ENCODE measurements at regions not wholly inside any gene's neighbourhood (a gene's known extent, or its start where the extent isn't known, plus 50 kb on each side); places are given as distances from the start of the nearest gene placed in this dataset.

DNA sequence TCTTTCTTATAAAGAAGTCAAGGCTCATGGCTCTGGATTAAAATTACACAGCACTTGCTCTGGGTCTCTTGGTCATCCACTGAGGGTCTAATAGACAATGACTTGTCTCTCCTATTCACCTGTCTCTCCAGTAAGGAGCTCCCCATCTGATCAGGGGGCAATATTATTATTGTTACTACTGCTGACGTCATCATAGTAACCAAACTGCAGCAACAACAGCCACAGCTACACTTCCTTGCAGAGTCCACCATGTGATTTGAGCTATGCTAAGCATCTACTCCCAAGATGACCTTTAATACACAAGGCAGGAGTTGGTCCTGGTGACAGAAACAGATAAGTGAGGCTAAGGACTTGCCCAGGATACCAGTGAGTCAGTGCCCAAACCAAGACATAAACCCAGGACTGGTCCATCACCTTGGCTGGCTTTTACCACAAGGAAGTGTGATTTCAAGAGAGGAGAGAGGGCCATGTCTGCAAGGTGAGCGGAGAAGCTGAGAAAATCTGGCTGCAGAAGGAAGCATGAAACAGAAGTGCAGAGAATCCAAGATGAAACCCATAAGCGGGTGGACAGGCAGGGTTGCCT is 602.5 kb downstream of the PTPRU start:
- peaks cover 0 to 13% (median 0%) of the 10 kb centered on the region in 3 donors for H3K9me3 ChIP-seq
- no peak overlapping the region for H3K27ac ChIP-seq
- intact Hi-C loops (cut with DNase I; ENCODE audit: low total_unique reads) = no loop called here
- no peaks in the 10 kb centered on the region for H3K4me1 ChIP-seq
- TF ChIP-seq, protein P1, sequence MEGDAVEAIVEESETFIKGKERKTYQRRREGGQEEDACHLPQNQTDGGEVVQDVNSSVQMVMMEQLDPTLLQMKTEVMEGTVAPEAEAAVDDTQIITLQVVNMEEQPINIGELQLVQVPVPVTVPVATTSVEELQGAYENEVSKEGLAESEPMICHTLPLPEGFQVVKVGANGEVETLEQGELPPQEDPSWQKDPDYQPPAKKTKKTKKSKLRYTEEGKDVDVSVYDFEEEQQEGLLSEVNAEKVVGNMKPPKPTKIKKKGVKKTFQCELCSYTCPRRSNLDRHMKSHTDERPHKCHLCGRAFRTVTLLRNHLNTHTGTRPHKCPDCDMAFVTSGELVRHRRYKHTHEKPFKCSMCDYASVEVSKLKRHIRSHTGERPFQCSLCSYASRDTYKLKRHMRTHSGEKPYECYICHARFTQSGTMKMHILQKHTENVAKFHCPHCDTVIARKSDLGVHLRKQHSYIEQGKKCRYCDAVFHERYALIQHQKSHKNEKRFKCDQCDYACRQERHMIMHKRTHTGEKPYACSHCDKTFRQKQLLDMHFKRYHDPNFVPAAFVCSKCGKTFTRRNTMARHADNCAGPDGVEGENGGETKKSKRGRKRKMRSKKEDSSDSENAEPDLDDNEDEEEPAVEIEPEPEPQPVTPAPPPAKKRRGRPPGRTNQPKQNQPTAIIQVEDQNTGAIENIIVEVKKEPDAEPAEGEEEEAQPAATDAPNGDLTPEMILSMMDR (IDR thresholded peaks at IDR 0.05) = no peak
- H3K27me3 ChIP-seq = peaks cover 0 to 18% of the 10 kb centered on the region in 2 donors
- no peak overlapping the region for H3K4me3 ChIP-seq
- H3K36me3 ChIP-seq = no peaks in the 10 kb centered on the region
- DNase-seq = no peak

DNA sequence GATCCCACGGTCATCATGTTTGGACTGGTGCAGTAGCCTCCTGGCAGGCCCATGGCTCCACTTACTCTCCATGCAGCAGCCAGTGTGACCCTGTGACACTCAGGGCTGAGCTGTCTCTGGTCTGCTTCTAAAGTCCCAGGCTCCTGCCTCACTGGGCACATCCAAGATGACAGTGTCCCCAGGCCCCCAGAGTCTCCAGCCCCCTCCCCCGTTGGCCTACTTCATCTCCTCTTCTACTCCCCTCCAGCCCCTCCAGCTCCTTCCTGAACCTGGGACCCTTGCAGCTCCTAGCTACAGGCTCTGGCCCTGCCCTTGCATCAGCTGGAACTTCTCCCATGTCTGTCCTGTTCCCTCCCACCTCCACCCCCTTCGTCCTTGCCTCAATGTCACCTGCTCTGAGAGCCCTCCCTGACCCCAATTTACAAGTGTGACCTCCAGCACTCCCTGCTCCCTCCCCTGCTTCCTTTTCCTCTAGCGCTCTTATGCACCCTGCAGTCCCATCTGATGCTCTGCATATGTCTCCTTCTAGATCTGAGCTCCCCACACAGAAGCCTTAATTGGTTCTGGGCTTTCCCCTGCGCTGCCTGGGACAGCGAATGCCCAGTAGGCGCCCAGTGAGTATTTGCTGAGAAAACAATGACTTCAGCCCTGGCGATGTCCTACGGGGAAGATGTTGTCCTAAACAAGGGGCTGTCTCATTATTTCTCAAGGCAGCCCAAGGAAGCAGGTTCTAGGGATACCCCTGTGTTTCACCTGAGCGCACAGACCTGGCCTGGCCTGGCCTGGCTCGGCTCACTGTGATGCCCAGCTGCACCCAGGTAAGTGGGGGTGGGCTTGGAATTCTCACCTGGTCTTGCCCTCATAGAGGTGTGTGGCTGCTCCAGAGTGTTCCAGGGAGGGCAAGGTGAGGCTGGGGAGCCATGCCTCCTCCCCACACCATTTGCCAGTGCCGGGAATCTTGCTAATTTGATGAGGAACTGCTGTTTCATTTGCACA is 600.6 kb downstream of the PTPRU start:
- intact Hi-C loops (cut with DNase I; ENCODE audit: low total_unique reads) = no loop called here
- Histone ChIP-seq H3K4me3 (no peak overlapping the region), H3K36me3 (no peaks in the 10 kb centered on the region), H3K27ac (no peak overlapping the region), H3K9me3 (peaks cover 0 to 5% (median 0%) of the 10 kb centered on the region in 3 donors), H3K4me1 (no peaks in the 10 kb centered on the region), H3K27me3 (peaks cover 0 to 12% of the 10 kb centered on the region in 2 donors)
- TF ChIP-seq, protein P1 (IDR thresholded peaks at IDR 0.05) = no peak
- peak in 1 of 2 donors; percentile 48 for DNase-seq

- TF ChIP-seq, protein P1 (IDR thresholded peaks at IDR 0.05) = no peak
- DNase-seq = peak in 1 of 2 donors; percentile 37
- H3K9me3 ChIP-seq = no peaks in the 10 kb centered on the region
These were observed 599.6 kb downstream of the PTPRU start for GRCh38 chr1:29835874-29836273.

GRCh38 chr1:29835406-29835805 is 599.1 kb downstream of the PTPRU start:
- DNase-seq = peak in 1 of 2 donors; percentile 13
- Histone ChIP-seq H3K4me1 (no peaks in the 10 kb centered on the region), H3K4me3 (no peak overlapping the region), H3K27me3 (peaks cover 0 to 14% of the 10 kb centered on the region in 2 donors), H3K9me3 (no peaks in the 10 kb centered on the region), H3K27ac (no peak overlapping the region), H3K36me3 (no peaks in the 10 kb centered on the region)
- intact Hi-C loops (cut with DNase I; ENCODE audit: low total_unique reads) = no loop called here
- TF ChIP-seq, protein P1 (IDR thresholded peaks at IDR 0.05) = no peak

More at GRCh38 chr1:29835874-29836273, 599.6 kb downstream of the PTPRU start:
- intact Hi-C loops (cut with DNase I; ENCODE audit: low total_unique reads) = no loop called here
- no peaks in the 10 kb centered on the region for H3K4me1 ChIP-seq
- no peaks in the 10 kb centered on the region for H3K36me3 ChIP-seq
- peaks cover 0 to 12% of the 10 kb centered on the region in 2 donors for H3K27me3 ChIP-seq
- H3K4me3 ChIP-seq = no peak overlapping the region
- H3K27ac ChIP-seq = no peak overlapping the region

GRCh38 chr1:29833581-29833980 is 597.3 kb downstream of the PTPRU start:
- intact Hi-C loops (cut with DNase I; ENCODE audit: low total_unique reads) = no loop called here
- Histone ChIP-seq H3K27me3 (peaks cover 0 to 27% of the 10 kb centered on the region in 2 donors), H3K27ac (no peak overlapping the region), H3K4me1 (no peaks in the 10 kb centered on the region), H3K4me3 (no peak overlapping the region), H3K9me3 (no peaks in the 10 kb centered on the region), H3K36me3 (no peaks in the 10 kb centered on the region)
- DNase-seq = peak in 1 of 2 donors; percentile 32
- TF ChIP-seq, protein P1 (IDR thresholded peaks at IDR 0.05) = no peak

All from tibial artery (tissue), 4 donors.